Fibroblast of lung (primary cell): ENCODE measurements at regions not wholly inside any gene's neighbourhood (a gene's known extent, or its start where the extent isn't known, plus 50 kb on each side); places are given as distances from the start of the nearest gene placed in this dataset.
"Not testable (repeated sequence)": the region's sequence is repeated elsewhere in the genome, so short reads cannot be mapped to it uniquely, and the experiment has no call there.

Experiments
- EZH2 ChIP-seq: IDR thresholded peaks from 2 replicates; pipeline ENCODE4 v1.5.1; 2012; ENCODE audit warnings: low read length, control low read depth, mild to moderate bottlenecking; ENCODE audit errors: missing control alignments
- TF ChIP-seq, protein P1 (sequence below), 2 donors: IDR thresholded peaks in 1 of 2; conservative IDR thresholded peaks in 1 of 2; 1 replicate in 1 of 2; 2 replicates in 1 of 2; pipeline ENCODE4 v1.5.1; 2011 to 2012; ENCODE audit warnings: low read length in 2 of 2, control low read depth in 1 of 2, inconsistent platforms in 1 of 2, low read depth in 1 of 2, mild to moderate bottlenecking in 1 of 2

DNA sequence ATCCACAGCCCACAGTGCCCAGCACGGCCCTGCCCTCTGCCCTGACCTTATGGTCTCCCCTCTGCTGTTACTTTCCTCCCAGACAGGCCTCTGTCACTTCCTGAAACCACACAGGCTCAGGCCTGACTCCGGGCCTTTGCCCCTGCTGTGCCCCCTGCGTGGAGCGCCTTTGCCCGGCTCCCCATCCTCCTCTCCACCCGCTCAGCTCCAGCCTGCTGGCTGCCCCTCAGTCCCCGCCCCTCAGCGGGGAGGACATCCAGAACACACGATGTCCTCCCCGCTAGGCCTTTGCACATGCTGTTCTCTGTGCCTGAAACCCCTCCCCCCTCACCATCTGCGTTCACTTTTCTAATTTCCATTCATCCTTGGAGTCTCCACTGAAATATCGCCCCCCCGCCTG is 341.9 kb upstream of the SULF2 start:
- TF ChIP-seq, protein P1, sequence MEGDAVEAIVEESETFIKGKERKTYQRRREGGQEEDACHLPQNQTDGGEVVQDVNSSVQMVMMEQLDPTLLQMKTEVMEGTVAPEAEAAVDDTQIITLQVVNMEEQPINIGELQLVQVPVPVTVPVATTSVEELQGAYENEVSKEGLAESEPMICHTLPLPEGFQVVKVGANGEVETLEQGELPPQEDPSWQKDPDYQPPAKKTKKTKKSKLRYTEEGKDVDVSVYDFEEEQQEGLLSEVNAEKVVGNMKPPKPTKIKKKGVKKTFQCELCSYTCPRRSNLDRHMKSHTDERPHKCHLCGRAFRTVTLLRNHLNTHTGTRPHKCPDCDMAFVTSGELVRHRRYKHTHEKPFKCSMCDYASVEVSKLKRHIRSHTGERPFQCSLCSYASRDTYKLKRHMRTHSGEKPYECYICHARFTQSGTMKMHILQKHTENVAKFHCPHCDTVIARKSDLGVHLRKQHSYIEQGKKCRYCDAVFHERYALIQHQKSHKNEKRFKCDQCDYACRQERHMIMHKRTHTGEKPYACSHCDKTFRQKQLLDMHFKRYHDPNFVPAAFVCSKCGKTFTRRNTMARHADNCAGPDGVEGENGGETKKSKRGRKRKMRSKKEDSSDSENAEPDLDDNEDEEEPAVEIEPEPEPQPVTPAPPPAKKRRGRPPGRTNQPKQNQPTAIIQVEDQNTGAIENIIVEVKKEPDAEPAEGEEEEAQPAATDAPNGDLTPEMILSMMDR (conservative IDR thresholded peaks at IDR 0.05 in 1 of 2, IDR thresholded peaks at IDR 0.05 in 1 of 2; ENCODE audit: low read depth in 1 of 2, low read length in 2 of 2) = not testable (repeated sequence)
- not testable (repeated sequence) for TF ChIP-seq EZH2
